HCT116 (cell line): ENCODE measurements at regions not wholly inside any gene's neighbourhood (a gene's known extent, or its start where the extent isn't known, plus 50 kb on each side); places are given as distances from the start of the nearest gene placed in this dataset.
A peak's percentile ranks its signal among the peaks of the same experiment; 100 is the strongest.

Experiments
- ATAC-seq: fragments of 200-7000 bp; cut with Tn5 transposase; 2 replicates; pipeline ENCODE4 v1.9.1; 2020; ENCODE audit warnings: mild to moderate bottlenecking, moderate library complexity
- BruUV-seq: library from RNA; stranded (reverse); fragments of 400-500 nt; replicated peaks from 2 replicates; lab custom pipeline; 2021; lab: Mats Ljungman, UMichigan
- CTCF ChIA-PET: fragments of 300-600 bp; sonication (Branson Sonifier 250); formaldehyde crosslinking; loops from one replicate; lab custom pipeline; 2021; ENCODE audit warnings: antibody characterized with exemption; lab: Charles Lee
- POLR2A ChIA-PET: fragments of 300-600, 350-600 bp; sonication (Branson Sonifier 250); formaldehyde crosslinking; loops from one replicate; lab custom pipeline; 2021; ENCODE audit warnings: antibody characterized with exemption; lab: Charles Lee
- RAD21 ChIA-PET, 2 experiments: fragments of 300-600 bp; sonication (Branson Sonifier 250); formaldehyde crosslinking; loops; one replicate each; lab custom pipeline; 2023; ENCODE audit warnings: low total read pairs in 2 of 2; ENCODE audit not compliant: uncharacterized antibody in 2 of 2, unreplicated experiment in 2 of 2, low non-redundant PET in 1 of 2; lab: Charles Lee
- DNase-seq: peaks from one replicate; pipeline ENCODE4 v3.0.0-alpha.2; 2010; ENCODE audit warnings: low read depth, low spot score
- H2AFZ ChIP-seq: fragments of 200-600 bp; shearing (Covaris generic), sonication (generic); 2 replicates; pipeline ENCODE4 v1.6.1; 2017; ENCODE audit warnings: low read depth, mixed run types, mixed read lengths, antibody characterized with exemption, low read length; ENCODE audit not compliant: poor library complexity, severe bottlenecking
- H3K27ac ChIP-seq: 2 replicates; pipeline ENCODE4 v1.5.1; 2012; ENCODE audit warnings: low read depth, low read length
- H3K27me3 ChIP-seq: fragments of 200-600 bp; sonication (generic); 2 replicates; pipeline ENCODE4 v1.6.1; 2016; ENCODE audit warnings: mixed run types, low read length, mixed read lengths; ENCODE audit not compliant: insufficient read depth
- H3K36me3 ChIP-seq, 2 experiments: fragments of 200-500 bp in 1 of 2; fragments of 200-600 bp in 1 of 2; sonication (Bioruptor generic) in 1 of 2; sonication (generic) in 1 of 2; 2 replicates each; pipeline versions ENCODE4 v1.5.1 to v1.6.1; 2014 to 2016; ENCODE audit warnings: low read length in 2 of 2, inconsistent platforms in 1 of 2, mixed read lengths in 1 of 2, mixed run types in 1 of 2; ENCODE audit not compliant: insufficient read depth in 2 of 2, control insufficient read depth in 1 of 2
- H3K4me1 ChIP-seq, 2 experiments: fragments of 200-600 bp in 1 of 2; sonication (generic) in 1 of 2; 2 replicates each; pipeline versions ENCODE4 v1.5.1 to v1.6.1; 2012 to 2017; ENCODE audit warnings: low read length in 2 of 2, inconsistent platforms in 1 of 2, mild to moderate bottlenecking in 1 of 2, mixed read lengths in 1 of 2, mixed run types in 1 of 2, moderate library complexity in 1 of 2; ENCODE audit not compliant: insufficient read depth in 2 of 2, control insufficient read depth in 1 of 2
- H3K4me2 ChIP-seq: fragments of 200-600 bp; sonication (generic); 2 replicates; pipeline ENCODE4 v1.6.1; 2017; ENCODE audit warnings: mixed run types, low read length, mixed read lengths
- H3K4me3 ChIP-seq, 2 experiments: fragments of 200-600 bp in 1 of 2; sonication (generic) in 1 of 2; replicated peaks in 1 of 2; 2 replicates each; pipeline ENCODE4 v1.5.1; 2011 to 2016; ENCODE audit warnings: low read length in 2 of 2, control low read depth in 1 of 2, low read depth in 1 of 2, mild to moderate bottlenecking in 1 of 2, mixed read lengths in 1 of 2, mixed run types in 1 of 2
- H3K79me2 ChIP-seq: fragments of 200-600 bp; sonication (generic); 2 replicates; pipeline ENCODE4 v1.6.1; 2017; ENCODE audit warnings: mild to moderate bottlenecking, mixed run types, low read length, moderate library complexity, mixed read lengths; ENCODE audit not compliant: insufficient read depth
- H3K9ac ChIP-seq: fragments of 200-600 bp; sonication (generic); 2 replicates; pipeline ENCODE4 v1.6.1; 2016; ENCODE audit warnings: low read length, mixed read lengths
- H3K9me2 ChIP-seq: fragments of 200-600 bp; sonication (generic), shearing (Covaris generic); 2 replicates; pipeline ENCODE4 v1.6.1; 2017; ENCODE audit warnings: mixed run types, mild to moderate bottlenecking, moderate library complexity; ENCODE audit not compliant: insufficient read depth
- H3K9me3 ChIP-seq, 2 experiments: fragments of 200-500 bp in 1 of 2; fragments of 200-600 bp in 1 of 2; sonication (Bioruptor generic) in 1 of 2; sonication (generic) in 1 of 2; 2 replicates each; pipeline ENCODE4 v1.6.1; 2014 to 2017; ENCODE audit warnings: low read length in 2 of 2, mixed read lengths in 2 of 2, inconsistent platforms in 1 of 2, low read depth in 1 of 2, mild to moderate bottlenecking in 1 of 2, mixed run types in 1 of 2, moderate library complexity in 1 of 2; ENCODE audit not compliant: control insufficient read depth in 1 of 2, insufficient read depth in 1 of 2
- H4K20me1 ChIP-seq: fragments of 200-600 bp; sonication (generic), shearing (Covaris generic); 2 replicates; pipeline ENCODE4 v1.6.1; 2017; ENCODE audit warnings: mixed run types, mild to moderate bottlenecking, moderate library complexity; ENCODE audit not compliant: insufficient read depth
- CBX3 ChIP-seq: IDR thresholded peaks from 2 replicates; pipeline ENCODE4 v1.6.1; 2012; ENCODE audit warnings: low read depth
- CEBPB ChIP-seq: IDR thresholded peaks from 2 replicates; pipeline ENCODE4 v1.6.1; 2012; ENCODE audit warnings: low read depth
- EGR1 ChIP-seq: IDR thresholded peaks from 2 replicates; pipeline ENCODE4 v1.6.1; 2012; ENCODE audit warnings: low read depth
- ELF1 ChIP-seq: IDR thresholded peaks from 2 replicates; pipeline ENCODE4 v1.6.1; 2012; ENCODE audit warnings: low read depth, borderline replicate concordance
- EZH2 ChIP-seq: fragments of 200-600 bp; sonication (generic); IDR thresholded peaks from 2 replicates; pipeline ENCODE4 v1.6.1; 2017; ENCODE audit warnings: antibody characterized with exemption, mixed run types
- JUND ChIP-seq: IDR thresholded peaks from 2 replicates; pipeline ENCODE4 v1.6.1; 2012
- POLR2A ChIP-seq: IDR thresholded peaks from 2 replicates; pipeline ENCODE4 v1.7.0; 2011; ENCODE audit warnings: borderline replicate concordance; ENCODE audit not compliant: insufficient read depth, insufficient read length; ENCODE audit errors: extremely low read depth
- SP1 ChIP-seq: IDR thresholded peaks from 2 replicates; pipeline ENCODE4 v1.6.1; 2012; ENCODE audit warnings: low read depth
- ZFX ChIP-seq: fragments of 450-650 bp; IDR thresholded peaks from 2 replicates; pipeline ENCODE4 v1.6.1; 2017
- ZNF274 ChIP-seq: fragments of 200-500 bp; sonication (Bioruptor generic); IDR thresholded peaks from 2 replicates; pipeline ENCODE4 v1.6.1; 2014; ENCODE audit warnings: mild to moderate bottlenecking, low read depth, low read length, inconsistent platforms
- intact Hi-C: fragments of 100-400 bp; cut with micrococcal nuclease; formaldehyde crosslinking; loops from 2 replicates; pipeline ENCODE4 v1.10.0; 2022
- TF ChIP-seq, protein P1 (sequence below): IDR thresholded peaks from 2 replicates; pipeline ENCODE4 v1.6.1; 2011; ENCODE audit warnings: mild to moderate bottlenecking, low read length, moderate library complexity; ENCODE audit not compliant: insufficient replicate concordance; ENCODE audit errors: extremely low read depth
- TF ChIP-seq, protein P2 (sequence below): IDR thresholded peaks from 2 replicates; pipeline ENCODE4 v1.6.1; 2012
- TF ChIP-seq, protein P3 (sequence below): IDR thresholded peaks from 2 replicates; pipeline ENCODE4 v1.6.1; 2012

DNA sequence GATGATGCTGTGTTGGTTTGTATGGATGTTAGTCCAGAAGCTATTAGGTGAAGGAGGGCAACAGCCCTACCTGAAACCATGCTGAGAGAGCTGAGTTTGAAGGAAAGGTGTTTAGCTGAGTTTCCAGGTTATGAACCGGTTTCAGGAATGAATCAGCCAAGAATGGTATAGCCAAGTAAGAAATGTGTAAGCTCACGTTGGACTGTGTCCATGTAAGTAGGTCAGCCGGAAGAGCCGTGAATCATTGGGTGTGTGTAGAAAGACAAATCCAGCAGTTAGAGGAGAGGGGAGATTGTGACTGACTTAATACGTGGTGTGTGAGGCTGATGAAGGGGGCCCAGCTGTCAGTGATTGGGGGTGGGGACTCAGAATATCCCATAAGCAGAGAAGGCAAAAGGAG is 77.2 kb upstream of the SPIN4 start:
- intact Hi-C loops = no loop called here
- H3K9me2 ChIP-seq = no peaks in the 10 kb centered on the region
- H4K20me1 ChIP-seq = no peaks in the 10 kb centered on the region
- DNase-seq = no peak
- ChIA-PET RAD21 (no interaction called here), CTCF (no interaction called here)
- peaks cover 4 to 19% of the 10 kb centered on the region in 2 experiments; a peak in 3 of 4 replicates for H3K4me1 ChIP-seq
- no peak overlapping the region for H2AFZ ChIP-seq
- BruUV-seq = no TSS peak
- no peak overlapping the region for H3K27ac ChIP-seq
- H3K27me3 ChIP-seq = no peaks in the 10 kb centered on the region
- no peak for ATAC-seq
- no peak overlapping the region for H3K9ac ChIP-seq
- TF ChIP-seq ELF1 (no peak), ZNF274 (no peak), SP1 (no peak), CEBPB (no peak), JUND (no peak), EGR1 (no peak), ZFX (no peak)
- TF ChIP-seq, protein P1, sequence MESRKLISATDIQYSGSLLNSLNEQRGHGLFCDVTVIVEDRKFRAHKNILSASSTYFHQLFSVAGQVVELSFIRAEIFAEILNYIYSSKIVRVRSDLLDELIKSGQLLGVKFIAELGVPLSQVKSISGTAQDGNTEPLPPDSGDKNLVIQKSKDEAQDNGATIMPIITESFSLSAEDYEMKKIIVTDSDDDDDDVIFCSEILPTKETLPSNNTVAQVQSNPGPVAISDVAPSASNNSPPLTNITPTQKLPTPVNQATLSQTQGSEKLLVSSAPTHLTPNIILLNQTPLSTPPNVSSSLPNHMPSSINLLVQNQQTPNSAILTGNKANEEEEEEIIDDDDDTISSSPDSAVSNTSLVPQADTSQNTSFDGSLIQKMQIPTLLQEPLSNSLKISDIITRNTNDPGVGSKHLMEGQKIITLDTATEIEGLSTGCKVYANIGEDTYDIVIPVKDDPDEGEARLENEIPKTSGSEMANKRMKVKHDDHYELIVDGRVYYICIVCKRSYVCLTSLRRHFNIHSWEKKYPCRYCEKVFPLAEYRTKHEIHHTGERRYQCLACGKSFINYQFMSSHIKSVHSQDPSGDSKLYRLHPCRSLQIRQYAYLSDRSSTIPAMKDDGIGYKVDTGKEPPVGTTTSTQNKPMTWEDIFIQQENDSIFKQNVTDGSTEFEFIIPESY = no peak
- TF ChIP-seq, protein P2, sequence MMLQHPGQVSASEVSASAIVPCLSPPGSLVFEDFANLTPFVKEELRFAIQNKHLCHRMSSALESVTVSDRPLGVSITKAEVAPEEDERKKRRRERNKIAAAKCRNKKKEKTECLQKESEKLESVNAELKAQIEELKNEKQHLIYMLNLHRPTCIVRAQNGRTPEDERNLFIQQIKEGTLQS = no peak
- TF ChIP-seq, all 23 proteins: peak for 0
- POLR2A ChIA-PET = no interaction called here
- H3K79me2 ChIP-seq = no peaks in the 10 kb centered on the region
- no peaks in the 10 kb centered on the region for H3K9me3 ChIP-seq
- H3K4me3 ChIP-seq = no peak overlapping the region
- no peaks in the 10 kb centered on the region for H3K36me3 ChIP-seq
- H3K4me2 ChIP-seq = no peak overlapping the region

DNA sequence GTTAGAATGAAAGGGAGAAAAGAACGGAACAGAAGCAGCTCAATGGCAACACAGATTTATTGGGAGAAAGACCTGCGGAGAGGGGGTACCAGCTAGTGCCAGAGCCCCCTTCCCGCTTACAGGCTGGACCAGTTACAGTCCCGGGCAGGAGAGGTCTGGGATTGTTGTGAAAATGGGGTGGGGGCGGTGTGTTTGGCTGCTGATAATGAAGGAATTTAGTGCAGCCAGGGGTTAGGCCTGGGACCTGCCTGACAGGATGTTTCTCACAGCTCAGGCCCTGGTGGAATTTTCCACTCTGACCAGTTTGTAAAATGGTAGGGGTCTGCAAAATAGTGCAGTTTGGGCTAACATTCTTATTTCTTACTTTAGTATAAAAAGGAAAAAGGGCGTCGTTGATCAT is 75.4 kb upstream of the SPIN4 start:
- Histone ChIP-seq H3K27me3 (no peaks in the 10 kb centered on the region), H3K36me3 (no peaks in the 10 kb centered on the region), H3K27ac (no peak overlapping the region), H3K9me3 (no peaks in the 10 kb centered on the region), H3K4me3 (no peak overlapping the region), H3K4me2 (no peak overlapping the region), H3K4me1 (peaks cover 4 to 20% of the 10 kb centered on the region in 2 experiments; a peak in 3 of 4 replicates), H4K20me1 (no peaks in the 10 kb centered on the region), H2AFZ (no peak overlapping the region), H3K79me2 (no peaks in the 10 kb centered on the region), H3K9me2 (no peaks in the 10 kb centered on the region), H3K9ac (no peak overlapping the region)
- intact Hi-C loops = no loop called here
- ChIA-PET CTCF (no interaction called here), RAD21 (no interaction called here), POLR2A (no interaction called here)
- TSS peak; percentile 31 for BruUV-seq
- ATAC-seq = no peak
- DNase-seq = no peak
- no peak for TF ChIP-seq JUND
- TF ChIP-seq EZH2 = no peak
- TF ChIP-seq ZNF274 = no peak
- TF ChIP-seq, protein P2 = no peak
- no peak for TF ChIP-seq POLR2A
- TF ChIP-seq, protein P1 = no peak
- TF ChIP-seq, protein P3, sequence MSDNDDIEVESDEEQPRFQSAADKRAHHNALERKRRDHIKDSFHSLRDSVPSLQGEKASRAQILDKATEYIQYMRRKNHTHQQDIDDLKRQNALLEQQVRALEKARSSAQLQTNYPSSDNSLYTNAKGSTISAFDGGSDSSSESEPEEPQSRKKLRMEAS = no peak
- no peak for TF ChIP-seq CBX3
